Body of pancreas (tissue), 4 donors: ENCODE measurements at regions not wholly inside any gene's neighbourhood (a gene's known extent, or its start where the extent isn't known, plus 50 kb on each side); places are given as distances from the start of the nearest gene placed in this dataset.

Experiments used
- POLR2A ChIP-seq, 3 donors: fragments of 450-650 bp; IDR thresholded peaks; one replicate each; pipeline ENCODE4 v1.6.1; 2016; ENCODE audit warnings: antibody characterized with exemption in 3 of 3, mild to moderate bottlenecking in 2 of 3
- TF ChIP-seq, protein P1 (sequence below), 7 experiments: fragments of 450-650 bp in 4 of 7; fragments of 200-600 bp in 3 of 7; sonication (generic) in 3 of 7; IDR thresholded peaks; one replicate each; pipeline ENCODE4 v1.5.1; 2016 to 2019; ENCODE audit warnings: antibody characterized with exemption in 7 of 7

- TF ChIP-seq, protein P1, sequence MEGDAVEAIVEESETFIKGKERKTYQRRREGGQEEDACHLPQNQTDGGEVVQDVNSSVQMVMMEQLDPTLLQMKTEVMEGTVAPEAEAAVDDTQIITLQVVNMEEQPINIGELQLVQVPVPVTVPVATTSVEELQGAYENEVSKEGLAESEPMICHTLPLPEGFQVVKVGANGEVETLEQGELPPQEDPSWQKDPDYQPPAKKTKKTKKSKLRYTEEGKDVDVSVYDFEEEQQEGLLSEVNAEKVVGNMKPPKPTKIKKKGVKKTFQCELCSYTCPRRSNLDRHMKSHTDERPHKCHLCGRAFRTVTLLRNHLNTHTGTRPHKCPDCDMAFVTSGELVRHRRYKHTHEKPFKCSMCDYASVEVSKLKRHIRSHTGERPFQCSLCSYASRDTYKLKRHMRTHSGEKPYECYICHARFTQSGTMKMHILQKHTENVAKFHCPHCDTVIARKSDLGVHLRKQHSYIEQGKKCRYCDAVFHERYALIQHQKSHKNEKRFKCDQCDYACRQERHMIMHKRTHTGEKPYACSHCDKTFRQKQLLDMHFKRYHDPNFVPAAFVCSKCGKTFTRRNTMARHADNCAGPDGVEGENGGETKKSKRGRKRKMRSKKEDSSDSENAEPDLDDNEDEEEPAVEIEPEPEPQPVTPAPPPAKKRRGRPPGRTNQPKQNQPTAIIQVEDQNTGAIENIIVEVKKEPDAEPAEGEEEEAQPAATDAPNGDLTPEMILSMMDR (IDR thresholded peaks at IDR 0.05), result no peak
- no peak for TF ChIP-seq POLR2A (IDR thresholded peaks at IDR 0.05)
Measured at GRCh38 chr10:4094751-4095150, 309.7 kb upstream of the KLF6 start.
